HCT116 (cell line): ENCODE measurements at regions not wholly inside any gene's neighbourhood (a gene's known extent, or its start where the extent isn't known, plus 50 kb on each side); places are given as distances from the start of the nearest gene placed in this dataset.

Experiments used
- ATAC-seq: fragments of 200-7000 bp; cut with Tn5 transposase; 2 replicates; pipeline ENCODE4 v1.9.1; 2020; ENCODE audit warnings: mild to moderate bottlenecking, moderate library complexity
- BruUV-seq: library from RNA; stranded (reverse); fragments of 400-500 nt; replicated peaks from 2 replicates; lab custom pipeline; 2021; lab: Mats Ljungman, UMichigan
- CTCF ChIA-PET: fragments of 300-600 bp; sonication (Branson Sonifier 250); formaldehyde crosslinking; loops from one replicate; lab custom pipeline; 2021; ENCODE audit warnings: antibody characterized with exemption; lab: Charles Lee
- POLR2A ChIA-PET: fragments of 300-600, 350-600 bp; sonication (Branson Sonifier 250); formaldehyde crosslinking; loops from one replicate; lab custom pipeline; 2021; ENCODE audit warnings: antibody characterized with exemption; lab: Charles Lee
- RAD21 ChIA-PET, 2 experiments: fragments of 300-600 bp; sonication (Branson Sonifier 250); formaldehyde crosslinking; loops; one replicate each; lab custom pipeline; 2023; ENCODE audit warnings: low total read pairs in 2 of 2; ENCODE audit not compliant: uncharacterized antibody in 2 of 2, unreplicated experiment in 2 of 2, low non-redundant PET in 1 of 2; lab: Charles Lee
- DNase-seq: peaks from one replicate; pipeline ENCODE4 v3.0.0-alpha.2; 2010; ENCODE audit warnings: low read depth, low spot score
- H2AFZ ChIP-seq: fragments of 200-600 bp; shearing (Covaris generic), sonication (generic); 2 replicates; pipeline ENCODE4 v1.6.1; 2017; ENCODE audit warnings: low read depth, mixed run types, mixed read lengths, antibody characterized with exemption, low read length; ENCODE audit not compliant: poor library complexity, severe bottlenecking
- H3K27ac ChIP-seq: 2 replicates; pipeline ENCODE4 v1.5.1; 2012; ENCODE audit warnings: low read depth, low read length
- H3K27me3 ChIP-seq: fragments of 200-600 bp; sonication (generic); 2 replicates; pipeline ENCODE4 v1.6.1; 2016; ENCODE audit warnings: mixed run types, low read length, mixed read lengths; ENCODE audit not compliant: insufficient read depth
- H3K36me3 ChIP-seq, 2 experiments: fragments of 200-500 bp in 1 of 2; fragments of 200-600 bp in 1 of 2; sonication (Bioruptor generic) in 1 of 2; sonication (generic) in 1 of 2; 2 replicates each; pipeline versions ENCODE4 v1.5.1 to v1.6.1; 2014 to 2016; ENCODE audit warnings: low read length in 2 of 2, inconsistent platforms in 1 of 2, mixed read lengths in 1 of 2, mixed run types in 1 of 2; ENCODE audit not compliant: insufficient read depth in 2 of 2, control insufficient read depth in 1 of 2
- H3K4me1 ChIP-seq, 2 experiments: fragments of 200-600 bp in 1 of 2; sonication (generic) in 1 of 2; 2 replicates each; pipeline versions ENCODE4 v1.5.1 to v1.6.1; 2012 to 2017; ENCODE audit warnings: low read length in 2 of 2, inconsistent platforms in 1 of 2, mild to moderate bottlenecking in 1 of 2, mixed read lengths in 1 of 2, mixed run types in 1 of 2, moderate library complexity in 1 of 2; ENCODE audit not compliant: insufficient read depth in 2 of 2, control insufficient read depth in 1 of 2
- H3K4me2 ChIP-seq: fragments of 200-600 bp; sonication (generic); 2 replicates; pipeline ENCODE4 v1.6.1; 2017; ENCODE audit warnings: mixed run types, low read length, mixed read lengths
- H3K4me3 ChIP-seq, 2 experiments: fragments of 200-600 bp in 1 of 2; sonication (generic) in 1 of 2; replicated peaks in 1 of 2; 2 replicates each; pipeline ENCODE4 v1.5.1; 2011 to 2016; ENCODE audit warnings: low read length in 2 of 2, control low read depth in 1 of 2, low read depth in 1 of 2, mild to moderate bottlenecking in 1 of 2, mixed read lengths in 1 of 2, mixed run types in 1 of 2
- H3K79me2 ChIP-seq: fragments of 200-600 bp; sonication (generic); 2 replicates; pipeline ENCODE4 v1.6.1; 2017; ENCODE audit warnings: mild to moderate bottlenecking, mixed run types, low read length, moderate library complexity, mixed read lengths; ENCODE audit not compliant: insufficient read depth
- H3K9ac ChIP-seq: fragments of 200-600 bp; sonication (generic); 2 replicates; pipeline ENCODE4 v1.6.1; 2016; ENCODE audit warnings: low read length, mixed read lengths
- H3K9me2 ChIP-seq: fragments of 200-600 bp; sonication (generic), shearing (Covaris generic); 2 replicates; pipeline ENCODE4 v1.6.1; 2017; ENCODE audit warnings: mixed run types, mild to moderate bottlenecking, moderate library complexity; ENCODE audit not compliant: insufficient read depth
- H3K9me3 ChIP-seq, 2 experiments: fragments of 200-500 bp in 1 of 2; fragments of 200-600 bp in 1 of 2; sonication (Bioruptor generic) in 1 of 2; sonication (generic) in 1 of 2; 2 replicates each; pipeline ENCODE4 v1.6.1; 2014 to 2017; ENCODE audit warnings: low read length in 2 of 2, mixed read lengths in 2 of 2, inconsistent platforms in 1 of 2, low read depth in 1 of 2, mild to moderate bottlenecking in 1 of 2, mixed run types in 1 of 2, moderate library complexity in 1 of 2; ENCODE audit not compliant: control insufficient read depth in 1 of 2, insufficient read depth in 1 of 2
- H4K20me1 ChIP-seq: fragments of 200-600 bp; sonication (generic), shearing (Covaris generic); 2 replicates; pipeline ENCODE4 v1.6.1; 2017; ENCODE audit warnings: mixed run types, mild to moderate bottlenecking, moderate library complexity; ENCODE audit not compliant: insufficient read depth
- ATF3 ChIP-seq: IDR thresholded peaks from 2 replicates; pipeline ENCODE4 v1.6.1; 2012
- CTCF ChIP-seq, 3 experiments: fragments of 200-600 bp in 1 of 3; sonication (generic) in 1 of 3; IDR thresholded peaks in 2 of 3; conservative IDR thresholded peaks in 1 of 3; 2 replicates each; pipeline ENCODE4 v1.5.1; 2012 to 2017; ENCODE audit warnings: low read depth in 2 of 3, low read length in 2 of 3, antibody characterized with exemption in 1 of 3, borderline replicate concordance in 1 of 3, control low read depth in 1 of 3, mild to moderate bottlenecking in 1 of 3, mixed read lengths in 1 of 3, mixed run types in 1 of 3, moderate library complexity in 1 of 3; ENCODE audit not compliant: insufficient read depth in 1 of 3
- EGR1 ChIP-seq: IDR thresholded peaks from 2 replicates; pipeline ENCODE4 v1.6.1; 2012; ENCODE audit warnings: low read depth
- ELF1 ChIP-seq: IDR thresholded peaks from 2 replicates; pipeline ENCODE4 v1.6.1; 2012; ENCODE audit warnings: low read depth, borderline replicate concordance
- EZH2phosphoT487 ChIP-seq: fragments of 200-600 bp; IDR thresholded peaks from 2 replicates; pipeline ENCODE4 v1.6.1; 2018; ENCODE audit warnings: antibody characterized with exemption, borderline replicate concordance
- FOSL1 ChIP-seq: IDR thresholded peaks from 2 replicates; pipeline ENCODE4 v1.6.1; 2012; ENCODE audit warnings: low read depth
- MAX ChIP-seq: IDR thresholded peaks from 2 replicates; pipeline ENCODE4 v1.6.1; 2012
- POLR2A ChIP-seq: IDR thresholded peaks from 2 replicates; pipeline ENCODE4 v1.7.0; 2011; ENCODE audit warnings: borderline replicate concordance; ENCODE audit not compliant: insufficient read depth, insufficient read length; ENCODE audit errors: extremely low read depth
- REST ChIP-seq: IDR thresholded peaks from 2 replicates; pipeline ENCODE4 v1.6.1; 2012; ENCODE audit warnings: low read depth
- SRF ChIP-seq: IDR thresholded peaks from 2 replicates; pipeline ENCODE4 v1.6.1; 2012; ENCODE audit warnings: low read depth
- TCF7L2 ChIP-seq: IDR thresholded peaks from 2 replicates; pipeline ENCODE4 v1.7.0; 2011; ENCODE audit warnings: borderline replicate concordance, inconsistent platforms; ENCODE audit not compliant: insufficient read depth, insufficient read length; ENCODE audit errors: extremely low read depth
- YY1 ChIP-seq: IDR thresholded peaks from 2 replicates; pipeline ENCODE4 v1.6.1; 2011; ENCODE audit warnings: low read length, low read depth, moderate library complexity, mild to moderate bottlenecking; ENCODE audit not compliant: insufficient replicate concordance; ENCODE audit errors: extremely low read depth
- ZFX ChIP-seq: fragments of 450-650 bp; IDR thresholded peaks from 2 replicates; pipeline ENCODE4 v1.6.1; 2017
- intact Hi-C: fragments of 100-400 bp; cut with micrococcal nuclease; formaldehyde crosslinking; loops from 2 replicates; pipeline ENCODE4 v1.10.0; 2022

- intact Hi-C loops = no loop called here
- no peaks in the 10 kb centered on the region for H3K79me2 ChIP-seq
- ATAC-seq (no peak), DNase-seq (no peak)
- H3K27me3 ChIP-seq = 0 out of 2 replicates have a peak, but pooled peaks cover 9% of the 10 kb centered on the region
- no peaks in the 10 kb centered on the region for H4K20me1 ChIP-seq
- no peak overlapping the region for H3K4me2 ChIP-seq
- no peaks in the 10 kb centered on the region for H3K4me1 ChIP-seq
- no peak overlapping the region for H3K27ac ChIP-seq
- H2AFZ ChIP-seq = no peak overlapping the region
- H3K36me3 ChIP-seq = no peaks in the 10 kb centered on the region
- RAD21 ChIA-PET = no interaction called here
- H3K4me3 ChIP-seq = no peak overlapping the region
- no peak overlapping the region for H3K9ac ChIP-seq
- H3K9me2 ChIP-seq = no peaks in the 10 kb centered on the region
- CTCF ChIA-PET = no interaction called here
- POLR2A ChIA-PET = no interaction called here
- no peak for TF ChIP-seq SRF
- TF ChIP-seq ATF3 = no peak
- no peak for TF ChIP-seq TCF7L2
- no peak for TF ChIP-seq EZH2phosphoT487
- no peak for TF ChIP-seq POLR2A
- TF ChIP-seq ZFX = no peak
- TF ChIP-seq YY1 = no peak
- no peak for TF ChIP-seq REST
- no peak for TF ChIP-seq FOSL1
- no peak for TF ChIP-seq ELF1
- TF ChIP-seq CTCF (IDR thresholded peaks at IDR 0.05 in 2 of 3, conservative IDR thresholded peaks at IDR 0.05 in 1 of 3; ENCODE audit: borderline replicate concordance in 1 of 3, insufficient read depth in 1 of 3, low read depth in 2 of 3, low read length in 2 of 3) = no peak
- no peak for TF ChIP-seq MAX
- no peak for TF ChIP-seq EGR1
- H3K9me3 ChIP-seq = no peaks in the 10 kb centered on the region
- BruUV-seq = no TSS peak
Measured at GRCh38 chr2:128488434-128488833, 169.8 kb upstream of the HS6ST1 start.
